GM18867 (cell line): ENCODE measurements at regions not wholly inside any gene's neighbourhood (a gene's known extent, or its start where the extent isn't known, plus 50 kb on each side); places are given as distances from the start of the nearest gene placed in this dataset.

ENCODE experiments used
- ATAC-seq: cut with Tn5 transposase; IDR thresholded peaks from one replicate; pipeline ENCODE4 v1.9.1; 2021; ENCODE audit warnings: mild to moderate bottlenecking, moderate library complexity; ENCODE audit not compliant: unreplicated experiment

DNA sequence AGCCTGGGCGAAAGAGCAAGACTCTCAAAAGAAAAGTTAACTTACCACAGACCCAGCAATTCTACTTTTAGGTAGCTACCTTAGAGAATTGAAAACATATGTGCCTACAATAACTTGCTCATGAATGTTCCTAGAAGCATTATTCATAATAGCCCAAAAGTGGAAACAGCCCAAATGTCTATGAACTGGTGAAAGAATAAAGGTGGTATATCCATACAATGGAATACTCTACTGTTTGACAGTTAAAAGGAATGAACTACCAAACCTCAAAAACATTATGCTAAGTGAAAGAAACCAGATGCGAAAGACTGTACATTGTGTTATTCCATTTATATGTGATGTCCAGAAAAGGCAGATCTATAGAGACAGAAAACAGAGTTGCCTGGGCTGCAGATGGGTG, 131.4 kb downstream of the UCHL1 start:
- no peak for ATAC-seq

- no peak for ATAC-seq
Measured at GRCh38 chr4:41389356-41389755, 132.6 kb downstream of the UCHL1 start.

- no peak for ATAC-seq
Measured at GRCh38 chr4:41390661-41391060, 133.9 kb downstream of the UCHL1 start.

- no peak for ATAC-seq
Measured at GRCh38 chr4:41391271-41391670, 134.5 kb downstream of the UCHL1 start.

DNA sequence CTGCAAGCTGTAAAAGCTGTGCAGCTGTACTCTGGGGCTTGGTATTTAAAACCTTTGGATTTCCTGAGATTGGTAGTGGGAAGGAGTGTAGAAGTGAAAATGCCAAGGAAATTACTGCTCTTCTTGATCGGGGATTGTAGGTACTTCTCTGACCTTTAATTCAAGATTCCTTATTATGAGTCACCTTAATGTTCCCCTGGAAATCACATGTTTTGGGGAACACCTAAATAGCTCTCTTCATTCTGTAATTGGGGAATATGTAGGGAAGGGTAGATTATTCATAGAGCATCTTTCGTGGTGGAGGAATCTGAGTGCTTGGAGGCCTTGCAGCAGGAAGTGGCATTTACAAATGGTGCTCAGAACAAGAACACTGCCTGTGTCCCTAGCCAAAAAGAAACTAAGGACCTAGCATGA, 137.8 kb downstream of the UCHL1 start:
- ATAC-seq, result no peak

- no peak for ATAC-seq
Measured at GRCh38 chr4:41396214-41396613, 139.5 kb downstream of the UCHL1 start.

DNA sequence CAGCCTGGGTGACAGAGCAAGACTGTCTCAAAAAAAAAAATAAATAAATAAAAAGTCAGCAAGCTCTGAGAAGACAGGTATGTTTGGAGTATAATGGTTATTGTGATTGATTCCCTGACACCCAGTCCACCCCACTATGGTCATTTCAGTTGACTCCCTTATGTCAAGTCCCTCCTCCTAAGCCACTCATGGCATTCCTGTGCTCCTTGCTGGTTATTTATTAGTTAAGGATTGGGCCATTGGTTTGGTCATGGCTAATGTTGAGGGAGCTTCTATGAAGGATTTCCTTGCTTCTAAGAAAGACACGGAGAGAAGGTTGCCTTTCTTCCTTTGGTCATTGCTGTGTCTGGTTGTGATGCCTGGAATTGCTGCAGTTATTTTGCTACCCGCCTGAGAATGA, 140.1 kb downstream of the UCHL1 start:
- ATAC-seq, result no peak

- ATAC-seq, result no peak
Measured at GRCh38 chr4:41399231-41399630, 138.7 kb upstream of the LIMCH1 start.

- no peak for ATAC-seq
Measured at GRCh38 chr4:41400296-41400695, 137.7 kb upstream of the LIMCH1 start.

GRCh38 chr4:41405464-41406112, 132.4 kb upstream of the LIMCH1 start:
- no peak for ATAC-seq

DNA sequence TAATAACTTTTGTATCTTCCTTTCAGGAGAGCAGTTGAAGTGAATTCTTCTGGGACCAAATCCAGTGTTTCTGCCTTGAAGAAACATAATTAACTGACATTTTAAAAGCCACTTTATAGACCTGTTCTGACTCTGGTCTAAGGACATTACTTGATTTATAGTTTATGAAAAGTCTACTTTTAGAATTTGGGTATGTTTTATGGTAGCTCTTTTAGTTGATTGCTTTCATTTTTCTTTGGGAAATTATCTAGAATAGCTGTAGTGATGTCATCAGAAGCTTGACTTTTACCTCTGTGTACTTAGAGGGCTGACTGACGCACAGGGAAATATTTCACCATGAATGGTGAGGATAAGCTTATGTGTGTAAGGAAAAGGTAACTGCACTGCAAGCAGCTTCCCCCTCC, 131.8 kb upstream of the LIMCH1 start:
- ATAC-seq, result no peak

DNA sequence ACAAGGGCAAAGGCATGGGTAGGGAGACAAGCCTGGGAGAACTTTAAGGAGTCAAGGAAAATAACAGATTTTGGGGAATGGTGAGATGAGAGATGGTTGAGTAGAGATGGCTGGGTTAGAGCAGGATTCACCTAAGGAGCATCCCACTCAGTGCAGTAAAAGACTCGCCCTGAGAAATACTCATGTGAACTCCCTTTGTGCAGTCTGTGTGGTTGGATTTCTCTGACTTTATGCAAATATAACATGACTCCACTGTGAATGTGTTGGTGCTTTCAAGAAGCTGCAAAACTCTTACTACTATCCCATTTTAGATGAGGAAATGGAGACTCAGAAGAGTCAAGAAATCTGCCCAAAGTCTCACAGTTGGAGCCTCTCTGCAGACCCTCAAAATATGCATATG, 129.8 kb upstream of the LIMCH1 start:
- ATAC-seq, result no peak

DNA sequence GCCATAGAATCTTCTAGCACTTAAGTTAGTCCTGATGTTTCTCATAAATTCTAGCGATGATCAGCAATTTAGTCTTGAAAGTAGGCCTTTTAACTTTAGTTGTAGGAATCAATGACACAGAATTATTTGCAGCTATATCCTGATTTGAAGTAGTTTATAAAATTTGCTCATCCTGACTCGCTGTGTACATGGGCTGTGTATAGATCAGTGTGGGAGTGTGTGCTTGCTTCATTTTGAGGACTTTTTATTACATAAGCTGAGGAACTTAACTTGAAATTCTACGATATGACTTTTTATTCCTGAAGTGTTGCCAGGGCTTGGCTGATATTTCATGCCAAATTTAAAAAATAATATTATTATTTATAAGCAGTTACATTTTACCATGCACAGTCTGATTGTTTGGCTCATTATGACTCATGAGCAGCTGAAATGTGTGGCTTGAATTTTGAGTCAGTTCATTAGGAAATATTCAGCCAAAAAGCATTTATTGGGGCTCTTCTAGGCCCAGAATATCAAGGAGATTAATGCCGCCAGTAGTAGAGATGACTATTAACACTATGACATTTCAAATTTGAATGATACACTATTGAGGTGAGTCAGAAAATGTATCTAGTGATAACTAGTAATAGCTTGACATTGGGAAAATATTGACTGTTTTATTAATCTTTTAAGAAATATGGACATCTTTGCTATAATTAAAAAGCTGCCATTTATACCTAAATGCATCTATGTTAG, 128.9 kb upstream of the LIMCH1 start:
- no peak for ATAC-seq

DNA sequence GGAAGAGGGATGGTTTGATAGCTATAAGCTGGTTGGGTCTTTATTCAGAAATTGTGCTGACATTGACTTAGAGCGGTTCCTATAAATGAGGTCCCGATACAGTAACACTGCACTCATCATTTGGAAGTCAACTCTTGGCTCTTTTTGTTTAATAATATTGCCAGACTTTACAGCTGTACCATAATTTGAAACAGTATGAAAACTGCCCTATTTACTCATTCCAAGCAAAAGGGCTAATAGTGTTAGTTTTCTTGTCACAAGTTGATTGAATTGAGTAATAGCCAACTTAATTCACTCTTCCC, 128.4 kb upstream of the LIMCH1 start:
- ATAC-seq, result no peak

DNA sequence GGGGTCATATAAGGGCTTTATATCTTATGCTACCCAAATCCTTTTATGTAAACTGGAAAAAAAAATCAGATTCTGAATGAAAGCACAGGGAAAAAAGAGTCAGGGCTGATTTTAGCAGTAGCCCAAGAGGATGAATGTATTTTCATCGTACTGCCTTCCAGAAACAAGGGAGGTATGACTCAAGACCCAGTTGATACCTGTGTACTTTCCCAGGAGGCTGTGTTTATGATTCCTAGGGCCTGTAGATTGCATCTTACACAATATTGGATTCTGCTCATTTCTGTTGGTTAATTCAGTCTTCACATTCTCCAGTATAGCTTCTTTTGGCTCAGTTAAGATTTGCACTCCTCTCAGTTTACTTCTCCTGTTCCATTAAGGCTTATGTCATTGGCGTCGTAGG, 127.9 kb upstream of the LIMCH1 start:
- ATAC-seq, result no peak

DNA sequence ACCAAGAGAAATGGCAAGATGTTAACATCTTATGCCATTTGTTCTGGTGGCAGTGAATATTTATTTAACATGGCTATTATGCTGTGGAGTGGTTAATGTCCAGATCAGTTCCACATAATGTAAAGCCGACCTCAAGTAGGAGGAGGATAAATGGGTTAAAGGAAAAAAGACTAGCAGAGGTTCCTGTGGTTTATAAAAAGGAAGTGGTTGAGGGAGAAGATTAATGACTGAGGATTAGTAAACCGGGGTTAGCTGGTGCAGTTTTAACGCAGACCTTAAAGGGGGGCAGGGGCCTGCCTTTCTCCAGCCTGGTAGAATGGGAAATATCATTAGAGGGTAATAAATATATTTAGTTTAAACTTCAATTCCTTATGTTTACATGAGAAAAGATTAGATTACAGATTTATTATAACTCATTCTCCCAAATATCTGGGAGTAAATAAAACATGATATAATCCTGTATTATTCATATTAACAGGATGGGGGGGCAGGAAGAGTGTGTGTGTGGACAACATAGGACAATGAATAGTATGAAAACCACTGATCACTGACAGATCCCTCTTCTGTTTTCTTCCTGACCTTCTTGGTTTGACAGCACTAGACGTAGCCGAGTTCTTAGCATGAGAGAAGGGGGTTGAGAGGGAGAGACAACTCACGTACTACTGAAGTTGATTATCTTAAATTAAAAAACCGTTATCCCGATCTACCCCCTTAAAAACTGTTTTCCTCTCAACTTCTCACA, 124.1 kb upstream of the LIMCH1 start:
- ATAC-seq, result no peak

DNA sequence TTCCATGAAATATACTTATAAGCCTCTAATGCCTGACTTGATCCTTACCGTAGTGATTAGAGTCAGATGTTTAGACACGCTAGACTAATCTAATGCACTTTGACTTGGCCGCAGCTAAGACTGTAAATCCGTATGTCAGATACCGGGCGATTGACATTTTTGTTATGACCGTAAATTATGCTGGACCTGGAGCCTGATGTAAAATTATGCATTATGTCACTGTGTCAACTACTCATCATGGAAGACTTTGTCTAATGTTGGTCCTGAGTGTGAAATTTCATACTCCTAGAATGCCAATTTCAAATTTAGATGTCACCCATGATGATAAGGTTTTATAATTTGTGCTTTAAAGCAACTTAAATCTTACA, 123.6 kb upstream of the LIMCH1 start:
- no peak for ATAC-seq

DNA sequence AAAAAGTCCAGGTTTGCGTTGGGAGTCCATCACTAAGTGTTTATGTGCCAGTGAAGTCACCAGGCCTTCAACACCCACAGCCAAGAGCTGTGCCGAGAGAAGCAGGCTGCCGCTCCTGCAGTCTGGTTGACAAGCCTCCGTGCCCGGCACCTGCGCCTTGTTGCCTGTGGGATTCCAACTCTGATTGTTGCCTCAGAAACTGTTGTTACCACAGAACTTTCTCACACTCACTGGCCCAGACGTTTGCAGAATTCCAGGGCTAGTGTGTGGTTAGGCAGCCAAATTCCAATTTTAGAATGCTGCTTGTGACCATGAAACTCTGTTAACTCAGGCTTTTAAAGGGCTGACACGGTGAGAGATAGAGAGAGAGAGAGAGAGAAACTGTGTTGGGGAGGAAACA, 119.5 kb upstream of the LIMCH1 start:
- ATAC-seq, result no peak

DNA sequence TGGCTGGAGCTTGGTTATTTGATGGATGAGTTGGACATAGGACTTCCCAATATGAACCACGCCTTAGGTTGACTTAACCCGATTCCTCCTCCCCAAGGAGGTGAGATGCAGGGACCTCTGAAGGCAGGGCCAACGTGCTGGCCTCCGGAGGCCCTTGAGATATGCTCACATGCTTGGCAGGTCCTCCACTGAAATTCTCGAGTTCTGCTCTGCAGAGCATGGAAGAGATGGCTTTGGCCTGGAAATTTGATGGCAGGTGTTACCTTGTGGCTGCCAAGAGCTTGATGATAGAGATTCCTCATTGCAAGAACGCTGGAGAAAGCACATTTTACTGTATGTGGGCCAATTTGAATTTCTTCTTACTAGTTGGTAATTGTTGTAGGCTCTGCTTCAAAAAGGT, 117.4 kb upstream of the LIMCH1 start:
- no peak for ATAC-seq

DNA sequence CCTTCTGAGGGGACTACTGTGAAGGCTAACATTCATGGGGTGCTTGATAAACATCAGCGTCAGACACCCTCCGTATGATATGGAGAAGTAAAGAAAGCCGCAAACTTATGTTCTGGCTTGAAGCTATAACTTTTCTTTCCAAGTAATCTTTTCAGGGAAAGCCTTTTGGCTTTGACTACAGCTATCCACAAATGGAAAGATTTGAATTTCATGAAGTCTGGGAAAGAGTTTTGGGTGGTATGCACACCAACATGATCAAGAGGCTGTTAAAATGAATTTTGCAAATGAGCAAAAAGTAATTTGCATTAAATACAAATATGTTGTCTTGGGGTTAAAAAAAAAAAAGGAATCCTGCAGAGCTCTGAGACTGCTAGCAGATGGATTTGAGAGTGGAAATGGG, 114.8 kb upstream of the LIMCH1 start:
- ATAC-seq, result no peak

DNA sequence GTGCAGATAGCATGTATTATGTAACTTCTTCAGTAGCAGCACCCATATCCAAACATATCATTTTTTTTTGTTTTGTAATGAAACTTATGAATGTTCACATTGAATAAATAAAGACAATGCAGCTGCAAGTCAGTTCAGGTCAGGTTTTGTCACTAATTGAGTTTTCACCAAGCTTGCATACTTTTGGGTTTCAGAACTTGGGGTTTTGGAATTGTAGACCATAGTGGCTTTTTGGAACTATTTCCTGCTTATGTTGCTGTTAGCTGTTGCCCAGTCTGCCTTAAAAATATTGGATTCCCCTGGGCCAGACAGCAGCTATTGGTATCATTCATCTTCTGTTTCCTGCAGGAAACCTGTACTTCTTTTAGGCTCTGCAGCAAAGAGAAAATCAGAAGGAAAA, 113.4 kb upstream of the LIMCH1 start:
- ATAC-seq, result no peak

GRCh38 chr4:41425650-41426049, 112.3 kb upstream of the LIMCH1 start:
- no peak for ATAC-seq
